ENCODE measurements at regions not wholly inside any gene's neighbourhood (a gene's known extent, or its start where the extent isn't known, plus 50 kb on each side); places are given as distances from the start of the nearest gene placed in this dataset.

DNA sequence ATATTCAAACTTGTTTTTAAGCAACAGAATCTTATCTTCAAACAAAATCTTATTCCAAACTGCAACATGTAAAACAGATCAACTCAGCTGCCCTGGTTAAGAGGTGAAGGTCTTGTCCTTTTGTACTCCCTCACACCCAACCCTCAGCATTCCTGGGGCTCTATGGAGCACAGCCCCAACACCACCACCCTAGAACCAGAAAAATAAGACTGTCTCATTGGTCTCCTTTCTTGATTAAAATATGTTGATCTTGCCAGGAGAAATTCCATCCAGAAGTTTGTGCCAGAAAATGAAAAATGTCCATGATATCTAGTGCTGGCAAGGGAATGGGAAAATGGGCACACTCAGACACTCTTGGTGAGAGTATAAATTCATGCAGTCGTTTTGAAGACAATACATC is 62.1 kb upstream of the TMEM17 start:
- TF ChIP-seq, protein P1, sequence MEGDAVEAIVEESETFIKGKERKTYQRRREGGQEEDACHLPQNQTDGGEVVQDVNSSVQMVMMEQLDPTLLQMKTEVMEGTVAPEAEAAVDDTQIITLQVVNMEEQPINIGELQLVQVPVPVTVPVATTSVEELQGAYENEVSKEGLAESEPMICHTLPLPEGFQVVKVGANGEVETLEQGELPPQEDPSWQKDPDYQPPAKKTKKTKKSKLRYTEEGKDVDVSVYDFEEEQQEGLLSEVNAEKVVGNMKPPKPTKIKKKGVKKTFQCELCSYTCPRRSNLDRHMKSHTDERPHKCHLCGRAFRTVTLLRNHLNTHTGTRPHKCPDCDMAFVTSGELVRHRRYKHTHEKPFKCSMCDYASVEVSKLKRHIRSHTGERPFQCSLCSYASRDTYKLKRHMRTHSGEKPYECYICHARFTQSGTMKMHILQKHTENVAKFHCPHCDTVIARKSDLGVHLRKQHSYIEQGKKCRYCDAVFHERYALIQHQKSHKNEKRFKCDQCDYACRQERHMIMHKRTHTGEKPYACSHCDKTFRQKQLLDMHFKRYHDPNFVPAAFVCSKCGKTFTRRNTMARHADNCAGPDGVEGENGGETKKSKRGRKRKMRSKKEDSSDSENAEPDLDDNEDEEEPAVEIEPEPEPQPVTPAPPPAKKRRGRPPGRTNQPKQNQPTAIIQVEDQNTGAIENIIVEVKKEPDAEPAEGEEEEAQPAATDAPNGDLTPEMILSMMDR (IDR thresholded peaks at IDR 0.05) = no peak
- no peak for DNase-seq (ENCODE audit: low spot score)
- no peak for ATAC-seq (ENCODE audit: low FRiP score)

DNA sequence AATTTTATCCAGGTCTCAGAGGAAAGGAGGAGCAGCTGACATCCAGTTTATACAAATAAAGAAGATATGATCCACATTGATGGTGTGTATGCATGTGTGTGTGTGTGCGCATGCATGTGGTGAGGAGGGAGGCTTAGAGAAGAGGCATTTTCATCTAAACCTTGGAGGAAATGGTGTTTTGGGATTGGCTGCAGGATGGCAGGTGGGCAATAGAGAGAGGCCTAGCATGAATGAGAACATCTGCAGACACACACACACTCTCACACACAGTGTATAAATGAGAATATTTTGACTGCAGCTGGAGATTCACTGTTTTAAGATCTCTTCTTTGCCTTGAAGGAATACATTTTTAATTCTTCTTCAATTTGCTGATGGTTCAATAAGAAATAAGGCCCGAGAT is 61.7 kb upstream of the TMEM17 start:
- TF ChIP-seq, protein P1 (IDR thresholded peaks at IDR 0.05) = no peak
- DNase-seq (ENCODE audit: low spot score) = no peak
- no peak for ATAC-seq (ENCODE audit: low FRiP score)

DNA sequence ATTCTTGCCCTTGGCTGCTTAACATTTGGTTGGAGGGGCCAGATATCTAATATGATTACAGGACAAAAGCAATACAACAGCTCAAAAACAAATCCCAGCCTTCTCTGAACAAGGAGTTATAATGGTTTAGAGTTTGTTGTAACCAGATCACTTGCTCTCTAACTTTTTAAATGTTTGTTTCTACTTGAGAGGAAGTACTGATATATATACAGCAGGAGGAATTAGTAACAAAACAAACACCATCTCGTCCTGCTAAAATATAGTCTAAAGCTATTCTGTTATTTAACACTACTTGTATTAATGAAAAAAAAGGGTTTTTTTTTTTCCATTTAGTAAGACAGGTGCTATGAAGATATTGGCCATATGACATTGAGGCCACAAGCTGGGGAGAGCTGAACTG is 60.9 kb upstream of the TMEM17 start:
- no peak for ATAC-seq (ENCODE audit: low FRiP score)
- DNase-seq (ENCODE audit: low spot score) = no peak
- TF ChIP-seq, protein P1 (IDR thresholded peaks at IDR 0.05) = no peak

DNA sequence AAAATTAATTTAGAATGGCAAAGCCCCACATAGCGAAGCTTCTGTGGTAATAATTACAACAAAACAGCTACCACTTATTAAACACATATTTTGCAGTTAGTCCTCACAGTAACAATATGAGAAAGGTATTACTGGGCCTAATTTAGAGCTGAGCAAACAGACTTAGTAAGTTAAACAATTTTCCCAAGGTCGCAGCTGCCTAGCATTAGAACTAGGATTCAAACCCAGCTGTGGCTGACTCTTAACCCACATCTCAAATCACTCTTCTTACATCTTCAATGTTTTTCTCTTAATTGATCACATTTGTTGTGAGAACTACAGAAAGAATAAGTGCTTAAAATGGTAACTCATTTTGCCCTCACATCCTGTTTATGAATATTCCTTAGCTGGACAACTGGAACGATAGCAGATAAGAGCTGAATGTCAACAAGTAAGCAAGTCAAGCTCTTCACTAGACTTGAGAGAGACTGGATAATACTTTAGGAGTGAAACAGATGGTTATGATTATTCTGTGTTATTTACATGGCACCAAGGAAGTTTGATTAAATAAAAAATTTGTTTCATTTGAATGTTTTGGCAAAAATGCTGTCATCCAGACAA is 59.4 kb upstream of the TMEM17 start:
- TF ChIP-seq, protein P1 (IDR thresholded peaks at IDR 0.05) = no peak
- ATAC-seq (ENCODE audit: low FRiP score) (no peak), DNase-seq (ENCODE audit: low spot score) (no peak)

DNA sequence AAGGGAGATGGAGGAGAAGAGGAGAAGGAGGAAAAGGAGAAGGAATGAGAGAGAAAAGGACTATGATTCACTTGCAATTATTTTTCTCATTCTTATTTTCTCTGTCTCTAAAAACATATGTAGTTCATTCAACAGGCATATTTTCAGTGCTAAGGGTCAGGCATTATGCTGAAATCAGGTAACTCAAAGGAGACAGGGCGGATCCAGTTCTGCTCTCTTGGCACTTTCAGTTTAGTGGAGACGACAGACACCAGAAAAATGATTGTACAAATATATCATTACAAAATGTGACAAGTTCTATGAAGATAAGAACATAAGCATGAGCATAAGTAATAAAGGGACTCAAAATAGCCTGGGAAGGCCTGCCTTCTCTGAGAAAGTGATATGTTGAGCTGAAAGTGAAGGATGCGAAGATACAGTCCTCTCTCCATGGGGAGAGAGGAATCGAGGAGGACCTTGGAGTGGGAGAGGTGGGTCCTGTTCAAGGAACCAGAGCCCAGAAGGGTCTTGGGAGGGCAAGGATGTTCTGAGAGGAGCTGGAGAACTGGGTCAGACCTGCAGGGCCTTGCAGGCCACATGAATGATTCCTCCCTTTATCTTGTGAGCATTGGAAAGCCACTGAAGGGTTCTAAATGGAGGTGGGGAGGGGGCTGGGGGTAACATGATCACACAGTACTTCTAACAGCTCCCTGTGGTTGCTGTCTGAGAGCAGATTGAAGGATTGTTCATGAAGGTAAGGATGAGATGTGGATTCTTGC is 58.6 kb upstream of the TMEM17 start:
- TF ChIP-seq, protein P1 (IDR thresholded peaks at IDR 0.05) = no peak
- ATAC-seq (ENCODE audit: low FRiP score) = no peak
- no peak for DNase-seq (ENCODE audit: low spot score)

DNA sequence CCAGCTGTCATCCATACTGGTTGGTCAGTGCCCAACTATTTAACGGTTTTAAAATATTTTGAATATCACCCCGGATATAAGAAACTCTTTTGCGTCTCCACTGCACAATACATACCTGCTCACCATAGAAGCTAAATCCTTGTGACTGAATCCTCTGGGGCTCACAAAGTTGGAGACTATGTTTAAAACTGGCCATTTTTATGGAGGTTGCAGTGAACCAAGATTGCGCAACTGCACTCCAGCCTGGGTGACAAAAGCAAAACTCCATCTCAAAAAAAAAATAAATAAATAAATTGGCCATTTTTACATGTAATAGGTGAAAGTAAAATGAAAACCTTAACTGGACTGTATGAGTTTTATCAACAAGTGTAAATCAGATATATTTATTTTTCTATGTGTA is 55.6 kb upstream of the TMEM17 start:
- TF ChIP-seq, protein P1 (IDR thresholded peaks at IDR 0.05) = no peak
- ATAC-seq (ENCODE audit: low FRiP score) = no peak
- no peak for DNase-seq (ENCODE audit: low spot score)

DNA sequence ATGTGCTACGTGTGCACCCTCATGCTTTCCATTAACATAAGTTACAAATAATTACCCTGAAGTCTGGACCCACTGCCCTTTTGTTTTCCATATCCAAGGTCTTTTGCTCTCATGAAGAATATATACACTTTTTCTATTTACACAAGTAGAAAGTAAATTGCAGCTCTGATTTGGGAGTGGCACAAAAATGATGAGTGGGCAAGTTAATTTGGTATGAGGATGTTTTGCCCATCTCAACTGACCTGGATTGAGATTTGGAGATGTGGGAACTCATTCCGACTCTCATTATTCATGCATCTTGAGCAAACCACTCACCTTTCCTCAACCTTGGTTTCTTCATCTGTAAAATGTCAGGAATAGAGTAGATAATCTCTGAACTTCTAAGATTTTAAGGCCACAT is 53.6 kb upstream of the TMEM17 start:
- no peak for ATAC-seq (ENCODE audit: low FRiP score)
- no peak for DNase-seq (ENCODE audit: low spot score)
- TF ChIP-seq, protein P1 (IDR thresholded peaks at IDR 0.05) = no peak

All from omental fat pad (tissue), 3 donors.